ENCODE measurements at regions not wholly inside any gene's neighbourhood (a gene's known extent, or its start where the extent isn't known, plus 50 kb on each side); places are given as distances from the start of the nearest gene placed in this dataset.

DNA sequence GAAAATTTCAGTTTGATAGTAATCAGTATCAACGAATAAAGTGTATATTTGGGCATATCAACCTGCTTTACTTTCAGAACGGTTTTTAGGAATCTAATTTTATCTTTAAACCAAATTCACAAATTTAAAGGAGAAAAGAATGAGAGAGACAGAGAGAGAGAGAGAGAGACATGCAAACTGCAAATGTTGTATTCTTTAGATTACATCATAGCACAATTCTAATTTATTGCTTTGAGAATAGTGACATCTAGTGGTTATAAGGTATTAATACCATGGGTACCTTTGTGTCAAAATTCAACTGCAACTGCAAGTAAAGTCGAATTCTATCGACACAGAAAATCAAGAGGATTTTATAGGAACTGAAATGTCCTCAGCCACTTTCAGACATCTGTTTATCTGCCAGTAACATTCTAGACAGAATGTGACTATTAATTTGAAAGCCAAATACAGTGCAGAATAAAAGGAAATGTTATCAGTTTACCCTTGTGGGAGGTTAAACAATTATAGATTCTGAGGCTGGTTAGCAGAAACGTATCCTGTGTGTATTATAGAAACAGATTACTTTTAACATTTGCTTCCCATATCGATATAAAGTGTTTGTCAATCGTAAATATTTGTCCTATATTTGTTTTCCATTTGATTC lies 529.8 kb upstream of the VRK2 start:
- no peak overlapping the region for H3K4me3 ChIP-seq
- no peaks in the 10 kb centered on the region for H3K4me1 ChIP-seq (replicated peaks)
- DNase-seq (ENCODE audit: low spot score) = no peak
- no peak overlapping the region for H3K27ac ChIP-seq
- H3K36me3 ChIP-seq = no peaks in the 10 kb centered on the region
- H3K27me3 ChIP-seq (replicated peaks; ENCODE audit: insufficient read depth) = no peaks in the 10 kb centered on the region
- TF ChIP-seq, protein P1, sequence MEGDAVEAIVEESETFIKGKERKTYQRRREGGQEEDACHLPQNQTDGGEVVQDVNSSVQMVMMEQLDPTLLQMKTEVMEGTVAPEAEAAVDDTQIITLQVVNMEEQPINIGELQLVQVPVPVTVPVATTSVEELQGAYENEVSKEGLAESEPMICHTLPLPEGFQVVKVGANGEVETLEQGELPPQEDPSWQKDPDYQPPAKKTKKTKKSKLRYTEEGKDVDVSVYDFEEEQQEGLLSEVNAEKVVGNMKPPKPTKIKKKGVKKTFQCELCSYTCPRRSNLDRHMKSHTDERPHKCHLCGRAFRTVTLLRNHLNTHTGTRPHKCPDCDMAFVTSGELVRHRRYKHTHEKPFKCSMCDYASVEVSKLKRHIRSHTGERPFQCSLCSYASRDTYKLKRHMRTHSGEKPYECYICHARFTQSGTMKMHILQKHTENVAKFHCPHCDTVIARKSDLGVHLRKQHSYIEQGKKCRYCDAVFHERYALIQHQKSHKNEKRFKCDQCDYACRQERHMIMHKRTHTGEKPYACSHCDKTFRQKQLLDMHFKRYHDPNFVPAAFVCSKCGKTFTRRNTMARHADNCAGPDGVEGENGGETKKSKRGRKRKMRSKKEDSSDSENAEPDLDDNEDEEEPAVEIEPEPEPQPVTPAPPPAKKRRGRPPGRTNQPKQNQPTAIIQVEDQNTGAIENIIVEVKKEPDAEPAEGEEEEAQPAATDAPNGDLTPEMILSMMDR (IDR thresholded peaks at IDR 0.05) = peak; percentile 35 to 70 (median 69)
- TF ChIP-seq POLR2AphosphoS5 (IDR thresholded peaks at IDR 0.05) (no peak), POLR2A (IDR thresholded peaks at IDR 0.05) (no peak)
- intact Hi-C loops (cut with DNase I) = loop anchor here (5.0 kb wide), 1 partner anchor 1335 kb away; the partner anchor contains the start of gene CCDC85A
- H3K9me3 ChIP-seq = no peaks in the 10 kb centered on the region
- 16% methylated on average over 7 of the region's 7 CpGs for WGBS

DNA sequence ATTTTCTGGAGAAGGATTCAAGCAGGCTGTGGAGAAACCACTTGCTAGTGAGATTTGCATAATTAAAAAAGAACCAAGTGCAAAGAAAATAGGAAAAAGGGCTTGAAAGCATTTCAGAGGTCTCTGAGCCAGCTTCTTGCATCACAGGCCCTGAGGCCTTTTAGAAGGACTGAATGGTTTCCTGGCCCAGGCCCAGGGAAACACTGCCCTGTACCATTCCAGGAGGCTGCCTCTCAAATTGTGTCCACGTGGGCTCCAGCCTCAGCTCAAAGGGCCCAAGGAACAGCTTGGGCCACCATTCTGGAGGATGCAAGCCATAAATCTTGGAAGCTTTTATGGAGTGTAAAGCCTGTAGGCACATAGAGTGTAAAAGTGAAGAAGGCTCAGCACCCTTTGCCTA lies 523.3 kb upstream of the VRK2 start:
- WGBS = 73% methylated on average over 1 of the region's 1 CpG
- Histone ChIP-seq H3K27ac (no peak overlapping the region), H3K27me3 (replicated peaks; ENCODE audit: insufficient read depth) (no peaks in the 10 kb centered on the region), H3K9me3 (no peaks in the 10 kb centered on the region), H3K4me3 (no peak overlapping the region), H3K4me1 (replicated peaks) (no peaks in the 10 kb centered on the region), H3K36me3 (no peaks in the 10 kb centered on the region)
- intact Hi-C loops (cut with DNase I) = no loop called here
- DNase-seq (ENCODE audit: low spot score) = no peak
- TF ChIP-seq POLR2AphosphoS5 (IDR thresholded peaks at IDR 0.05) = no peak
- TF ChIP-seq, protein P1 (IDR thresholded peaks at IDR 0.05) = no peak
- TF ChIP-seq POLR2A (IDR thresholded peaks at IDR 0.05) = no peak

DNA sequence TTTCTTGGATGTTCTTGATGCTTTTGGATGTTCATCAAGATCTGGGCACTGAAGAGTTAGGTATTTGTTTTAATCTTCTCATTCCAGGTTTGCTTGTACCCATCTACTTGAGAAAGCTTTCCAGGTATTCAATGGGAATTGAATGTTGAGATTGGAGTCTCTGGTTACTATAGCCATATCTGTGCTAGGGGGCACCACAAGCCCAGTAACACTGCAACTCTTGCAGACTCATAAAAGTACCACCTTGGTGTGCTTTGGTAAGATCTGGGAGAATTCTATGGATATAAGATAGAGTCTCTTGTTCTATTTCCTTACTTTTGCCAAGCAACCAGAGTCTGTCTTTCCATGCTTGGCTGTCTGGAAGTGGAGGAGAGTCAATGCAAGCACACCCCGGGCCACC lies 518.9 kb upstream of the VRK2 start:
- Histone ChIP-seq H3K27me3 (replicated peaks; ENCODE audit: insufficient read depth) (no peaks in the 10 kb centered on the region), H3K4me1 (replicated peaks) (no peaks in the 10 kb centered on the region), H3K27ac (no peak overlapping the region), H3K4me3 (no peak overlapping the region), H3K9me3 (no peaks in the 10 kb centered on the region), H3K36me3 (no peaks in the 10 kb centered on the region)
- WGBS = 91% methylated on average over 1 of the region's 1 CpG
- DNase-seq (ENCODE audit: low spot score) = no peak
- TF ChIP-seq, protein P1 (IDR thresholded peaks at IDR 0.05) = no peak
- TF ChIP-seq POLR2AphosphoS5 (IDR thresholded peaks at IDR 0.05) = no peak
- no peak for TF ChIP-seq POLR2A (IDR thresholded peaks at IDR 0.05)
- intact Hi-C loops (cut with DNase I) = no loop called here

DNA sequence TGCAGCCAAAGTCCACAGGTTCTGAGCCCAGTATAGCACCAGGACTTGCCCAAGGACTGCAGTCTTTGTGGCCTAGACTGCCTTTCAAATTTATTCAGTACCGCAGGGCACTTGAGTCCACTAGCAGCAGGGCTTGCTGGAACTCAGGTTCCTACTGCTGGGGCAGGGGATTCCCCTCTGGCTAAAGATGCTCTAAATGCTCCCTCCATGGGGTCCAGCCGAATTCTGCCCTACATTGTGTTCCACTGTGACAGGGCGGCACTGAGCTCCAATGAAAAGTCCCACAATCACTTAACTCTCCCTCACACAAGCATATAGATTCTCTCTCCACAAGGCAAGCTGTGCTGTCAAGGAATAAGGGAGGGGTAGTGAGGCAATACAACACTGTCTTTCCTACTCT lies 518.1 kb upstream of the VRK2 start:
- Histone ChIP-seq H3K4me1 (replicated peaks) (no peaks in the 10 kb centered on the region), H3K27me3 (replicated peaks; ENCODE audit: insufficient read depth) (no peaks in the 10 kb centered on the region), H3K9me3 (no peaks in the 10 kb centered on the region), H3K36me3 (no peaks in the 10 kb centered on the region), H3K27ac (no peak overlapping the region), H3K4me3 (no peak overlapping the region)
- intact Hi-C loops (cut with DNase I) = no loop called here
- TF ChIP-seq POLR2AphosphoS5 (IDR thresholded peaks at IDR 0.05) (no peak), POLR2A (IDR thresholded peaks at IDR 0.05) (no peak)
- TF ChIP-seq, protein P1 (IDR thresholded peaks at IDR 0.05) = no peak
- no peak for DNase-seq (ENCODE audit: low spot score)
- 77% methylated on average over 3 of the region's 3 CpGs for WGBS

DNA sequence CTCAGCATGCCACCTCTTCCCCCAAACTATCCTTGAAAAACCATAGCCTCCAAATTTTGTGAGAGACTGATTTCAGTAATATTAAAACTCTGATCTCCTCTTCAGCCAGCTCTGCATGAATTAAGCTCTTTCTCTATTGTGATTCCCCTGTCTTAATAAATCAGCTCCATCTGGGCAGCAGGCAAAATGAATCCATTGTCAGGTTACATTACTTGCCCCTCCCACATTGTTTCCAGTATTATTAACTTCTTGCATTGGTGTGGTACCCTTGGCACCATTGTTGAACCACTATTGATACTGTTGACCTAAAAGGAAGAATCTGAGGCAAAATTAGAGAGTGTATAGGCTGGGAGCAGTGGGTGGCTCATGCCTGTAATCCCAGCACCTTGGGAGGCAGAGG lies 512.2 kb upstream of the VRK2 start:
- no peaks in the 10 kb centered on the region for H3K36me3 ChIP-seq
- no peaks in the 10 kb centered on the region for H3K9me3 ChIP-seq
- no peak for DNase-seq (ENCODE audit: low spot score)
- H3K4me3 ChIP-seq = no peak overlapping the region
- TF ChIP-seq POLR2A (IDR thresholded peaks at IDR 0.05) = no peak
- TF ChIP-seq POLR2AphosphoS5 (IDR thresholded peaks at IDR 0.05) = no peak
- TF ChIP-seq, protein P1 (IDR thresholded peaks at IDR 0.05) = no peak
- no peak overlapping the region for H3K27ac ChIP-seq
- intact Hi-C loops (cut with DNase I) = no loop called here
- no peaks in the 10 kb centered on the region for H3K4me1 ChIP-seq (replicated peaks)
- H3K27me3 ChIP-seq (replicated peaks; ENCODE audit: insufficient read depth) = no peaks in the 10 kb centered on the region
